Mucosa of descending colon (tissue), 3 donors: ENCODE measurements at regions not wholly inside any gene's neighbourhood (a gene's known extent, or its start where the extent isn't known, plus 50 kb on each side); places are given as distances from the start of the nearest gene placed in this dataset.

Experiments
- ATAC-seq: fragments of 200-7000 bp; cut with Tn5 transposase; one replicate; pipeline ENCODE4 v1.9.1; 2020; ENCODE audit warnings: mild to moderate bottlenecking, moderate library complexity
- DNase-seq, 3 donors: peaks; one replicate each; pipeline ENCODE4 v3.0.0-alpha.2; 2020
- H3K36me3 ChIP-seq: fragments of 200-600 bp; one replicate; pipeline ENCODE4 v1.8.0; 2021; ENCODE audit warnings: low read depth, mild to moderate bottlenecking
- H3K4me1 ChIP-seq: fragments of 200-600 bp; one replicate; pipeline ENCODE4 v1.8.0; 2021; ENCODE audit warnings: low read depth, mild to moderate bottlenecking
- H3K4me3 ChIP-seq: fragments of 200-600 bp; one replicate; pipeline ENCODE4 v1.8.0; 2021; ENCODE audit warnings: mild to moderate bottlenecking
- H3K9me3 ChIP-seq: fragments of 200-600 bp; one replicate; pipeline ENCODE4 v1.8.0; 2021; ENCODE audit warnings: mild to moderate bottlenecking
- CTCF ChIP-seq: fragments of 200-600 bp; IDR thresholded peaks from one replicate; pipeline ENCODE4 v1.8.0; 2022; ENCODE audit warnings: antibody characterized with exemption, mild to moderate bottlenecking
- intact Hi-C, 2 donors: fragments of 100-400 bp; cut with DNase I in 1 of 2; cut with micrococcal nuclease in 1 of 2; formaldehyde crosslinking; loops; one replicate each; pipeline versions ENCODE4 v1.11.0 to v1.11.1; 2022; cut with DNase I, micrococcal nuclease
- donor health status: DM: no; HTN: no; CAD: no; lungs with moderate emphysema.
- donor health status: DM: no; HTN: no; CAD: no.
- donor health status: DM: no; HTN: yes; CAD: no.

GRCh38 chr3:18740631-18741583, 315.8 kb upstream of the SATB1 start:
- ATAC-seq (peak; percentile 75), DNase-seq (peak in 1 of 3 donors; percentile 23)
- Histone ChIP-seq H3K4me1 (no peaks in the 10 kb centered on the region), H3K9me3 (no peaks in the 10 kb centered on the region), H3K36me3 (no peaks in the 10 kb centered on the region), H3K4me3 (no peak overlapping the region)
- intact Hi-C loops, result no loop called here
- TF ChIP-seq CTCF, result no peak

GRCh38 chr3:18739099-18739433, 313.9 kb upstream of the SATB1 start:
- DNase-seq (no peak), ATAC-seq (no peak)
- no peaks in the 10 kb centered on the region for H3K9me3 ChIP-seq
- TF ChIP-seq CTCF, result no peak
- no peaks in the 10 kb centered on the region for H3K36me3 ChIP-seq
- intact Hi-C loops, result no loop called here
- no peak overlapping the region for H3K4me3 ChIP-seq
- H3K4me1 ChIP-seq, result no peaks in the 10 kb centered on the region

- no peak for ATAC-seq
- no peak for TF ChIP-seq CTCF
- no peak overlapping the region for H3K4me3 ChIP-seq
- intact Hi-C loops, result no loop called here
- no peaks in the 10 kb centered on the region for H3K9me3 ChIP-seq
- no peaks in the 10 kb centered on the region for H3K4me1 ChIP-seq
- no peak for DNase-seq
- no peaks in the 10 kb centered on the region for H3K36me3 ChIP-seq
These were observed 313.4 kb upstream of the SATB1 start for GRCh38 chr3:18738393-18739098.

- H3K36me3 ChIP-seq, result no peaks in the 10 kb centered on the region
- no peak for TF ChIP-seq CTCF
- no peak for DNase-seq
- no peaks in the 10 kb centered on the region for H3K4me1 ChIP-seq
- ATAC-seq, result no peak
- H3K9me3 ChIP-seq, result no peaks in the 10 kb centered on the region
- intact Hi-C loops, result no loop called here
- H3K4me3 ChIP-seq, result no peak overlapping the region
These were observed 309.9 kb upstream of the SATB1 start for GRCh38 chr3:18735005-18735404.

- no peaks in the 10 kb centered on the region for H3K36me3 ChIP-seq
- ATAC-seq (no peak), DNase-seq (no peak)
- no peaks in the 10 kb centered on the region for H3K9me3 ChIP-seq
- H3K4me3 ChIP-seq, result no peak overlapping the region
- intact Hi-C loops, result no loop called here
- TF ChIP-seq CTCF, result no peak
- H3K4me1 ChIP-seq, result no peaks in the 10 kb centered on the region
These were observed 309.2 kb upstream of the SATB1 start for GRCh38 chr3:18734309-18734708.
